HEK293 (cell line): ENCODE measurements at regions not wholly inside any gene's neighbourhood (a gene's known extent, or its start where the extent isn't known, plus 50 kb on each side); places are given as distances from the start of the nearest gene placed in this dataset.

Source experiments
- ATF2 ChIP-seq: fragments of 450-650 bp; formaldehyde crosslinking; IDR thresholded peaks from 2 replicates; pipeline ENCODE4 v1.5.1; 2016; ENCODE audit warnings: missing biosample characterization, missing genetic modification characterization, low read depth
- KLF10 ChIP-seq: fragments of 450-650 bp; IDR thresholded peaks from 2 replicates; pipeline ENCODE4 v1.5.1; 2018; ENCODE audit warnings: missing biosample characterization, mild to moderate bottlenecking, missing genetic modification characterization
- YY1 ChIP-seq: fragments of 450-650 bp; formaldehyde crosslinking; IDR thresholded peaks from 2 replicates; pipeline ENCODE4 v1.5.1; 2018; ENCODE audit warnings: missing biosample characterization, missing genetic modification characterization
- ZBTB26 ChIP-seq: fragments of 450-650 bp; formaldehyde crosslinking; optimal IDR thresholded peaks from 2 replicates; pipeline ENCODE3; 2016; ENCODE audit warnings: missing biosample characterization, mild to moderate bottlenecking, missing genetic modification characterization
- ZNF121 ChIP-seq: fragments of 450-650 bp; formaldehyde crosslinking; IDR thresholded peaks from 2 replicates; pipeline ENCODE4 v1.5.1; 2016; ENCODE audit warnings: missing biosample characterization, missing genetic modification characterization
- ZNF184 ChIP-seq: fragments of 450-650 bp; IDR thresholded peaks from 2 replicates; pipeline ENCODE4 v1.5.1; 2018; ENCODE audit warnings: missing biosample characterization, mild to moderate bottlenecking, missing genetic modification characterization
- ZNF292 ChIP-seq: fragments of 450-650 bp; formaldehyde crosslinking; IDR thresholded peaks from 2 replicates; pipeline ENCODE4 v1.5.1; 2016; ENCODE audit warnings: low read depth, missing biosample characterization, missing genetic modification characterization, borderline replicate concordance
- ZNF510 ChIP-seq: fragments of 450-650 bp; formaldehyde crosslinking; IDR thresholded peaks from 2 replicates; pipeline ENCODE4 v1.5.1; 2018; ENCODE audit warnings: mild to moderate bottlenecking, missing genetic modification characterization, missing biosample characterization; ENCODE audit not compliant: insufficient replicate concordance
- ZNF530 ChIP-seq: fragments of 450-650 bp; formaldehyde crosslinking; IDR thresholded peaks from 2 replicates; pipeline ENCODE4 v1.5.1; 2016; ENCODE audit warnings: low read depth, missing biosample characterization, missing genetic modification characterization
- ZNF747 ChIP-seq: fragments of 450-650 bp; formaldehyde crosslinking; IDR thresholded peaks from 2 replicates; pipeline ENCODE4 v1.5.1; 2016; ENCODE audit warnings: missing biosample characterization, missing genetic modification characterization
- TF ChIP-seq, protein P1 (sequence below): fragments of 450-650 bp; formaldehyde crosslinking; IDR thresholded peaks from 2 replicates; pipeline ENCODE4 v1.5.1; 2016; ENCODE audit warnings: missing biosample characterization, missing genetic modification characterization
- TF ChIP-seq, protein P2 (sequence below): fragments of 450-650 bp; formaldehyde crosslinking; IDR thresholded peaks from 2 replicates; pipeline ENCODE4 v1.5.1; 2016; ENCODE audit warnings: missing biosample characterization, missing genetic modification characterization

DNA sequence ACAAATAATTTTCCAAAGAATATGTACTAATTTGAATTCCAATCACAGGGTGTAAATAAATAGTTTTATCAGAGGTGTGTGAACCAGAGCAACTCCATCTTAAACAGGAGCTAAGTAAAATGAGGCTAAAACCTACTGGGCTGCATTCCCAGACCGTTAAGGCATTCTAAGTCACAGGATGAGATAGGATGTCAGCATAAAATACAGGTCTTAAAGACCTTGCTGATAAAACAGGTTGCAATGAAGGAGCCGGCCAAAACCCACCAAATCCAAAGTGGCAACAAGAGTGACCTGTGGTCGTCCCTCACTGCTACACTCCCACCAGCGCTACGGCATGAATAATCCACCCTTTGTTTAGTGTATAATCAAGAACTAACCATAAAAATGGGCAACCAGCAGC, 291.7 kb upstream of the SEMA3D start:
- TF ChIP-seq, protein P1, sequence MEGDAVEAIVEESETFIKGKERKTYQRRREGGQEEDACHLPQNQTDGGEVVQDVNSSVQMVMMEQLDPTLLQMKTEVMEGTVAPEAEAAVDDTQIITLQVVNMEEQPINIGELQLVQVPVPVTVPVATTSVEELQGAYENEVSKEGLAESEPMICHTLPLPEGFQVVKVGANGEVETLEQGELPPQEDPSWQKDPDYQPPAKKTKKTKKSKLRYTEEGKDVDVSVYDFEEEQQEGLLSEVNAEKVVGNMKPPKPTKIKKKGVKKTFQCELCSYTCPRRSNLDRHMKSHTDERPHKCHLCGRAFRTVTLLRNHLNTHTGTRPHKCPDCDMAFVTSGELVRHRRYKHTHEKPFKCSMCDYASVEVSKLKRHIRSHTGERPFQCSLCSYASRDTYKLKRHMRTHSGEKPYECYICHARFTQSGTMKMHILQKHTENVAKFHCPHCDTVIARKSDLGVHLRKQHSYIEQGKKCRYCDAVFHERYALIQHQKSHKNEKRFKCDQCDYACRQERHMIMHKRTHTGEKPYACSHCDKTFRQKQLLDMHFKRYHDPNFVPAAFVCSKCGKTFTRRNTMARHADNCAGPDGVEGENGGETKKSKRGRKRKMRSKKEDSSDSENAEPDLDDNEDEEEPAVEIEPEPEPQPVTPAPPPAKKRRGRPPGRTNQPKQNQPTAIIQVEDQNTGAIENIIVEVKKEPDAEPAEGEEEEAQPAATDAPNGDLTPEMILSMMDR (tag by site-specific recombination), result no peak
- TF ChIP-seq ZNF510 (tag by site-specific recombination), result no peak
- no peak for TF ChIP-seq ZNF530 (tag by site-specific recombination)
- TF ChIP-seq ATF2, result no peak
- TF ChIP-seq KLF10 (tag by site-specific recombination), result no peak
- no peak for TF ChIP-seq ZNF292 (tag by site-specific recombination)
- no peak for TF ChIP-seq YY1 (tag by site-specific recombination)
- TF ChIP-seq ZNF121, result no peak
- TF ChIP-seq, protein P2, sequence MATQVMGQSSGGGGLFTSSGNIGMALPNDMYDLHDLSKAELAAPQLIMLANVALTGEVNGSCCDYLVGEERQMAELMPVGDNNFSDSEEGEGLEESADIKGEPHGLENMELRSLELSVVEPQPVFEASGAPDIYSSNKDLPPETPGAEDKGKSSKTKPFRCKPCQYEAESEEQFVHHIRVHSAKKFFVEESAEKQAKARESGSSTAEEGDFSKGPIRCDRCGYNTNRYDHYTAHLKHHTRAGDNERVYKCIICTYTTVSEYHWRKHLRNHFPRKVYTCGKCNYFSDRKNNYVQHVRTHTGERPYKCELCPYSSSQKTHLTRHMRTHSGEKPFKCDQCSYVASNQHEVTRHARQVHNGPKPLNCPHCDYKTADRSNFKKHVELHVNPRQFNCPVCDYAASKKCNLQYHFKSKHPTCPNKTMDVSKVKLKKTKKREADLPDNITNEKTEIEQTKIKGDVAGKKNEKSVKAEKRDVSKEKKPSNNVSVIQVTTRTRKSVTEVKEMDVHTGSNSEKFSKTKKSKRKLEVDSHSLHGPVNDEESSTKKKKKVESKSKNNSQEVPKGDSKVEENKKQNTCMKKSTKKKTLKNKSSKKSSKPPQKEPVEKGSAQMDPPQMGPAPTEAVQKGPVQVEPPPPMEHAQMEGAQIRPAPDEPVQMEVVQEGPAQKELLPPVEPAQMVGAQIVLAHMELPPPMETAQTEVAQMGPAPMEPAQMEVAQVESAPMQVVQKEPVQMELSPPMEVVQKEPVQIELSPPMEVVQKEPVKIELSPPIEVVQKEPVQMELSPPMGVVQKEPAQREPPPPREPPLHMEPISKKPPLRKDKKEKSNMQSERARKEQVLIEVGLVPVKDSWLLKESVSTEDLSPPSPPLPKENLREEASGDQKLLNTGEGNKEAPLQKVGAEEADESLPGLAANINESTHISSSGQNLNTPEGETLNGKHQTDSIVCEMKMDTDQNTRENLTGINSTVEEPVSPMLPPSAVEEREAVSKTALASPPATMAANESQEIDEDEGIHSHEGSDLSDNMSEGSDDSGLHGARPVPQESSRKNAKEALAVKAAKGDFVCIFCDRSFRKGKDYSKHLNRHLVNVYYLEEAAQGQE (tag by site-specific recombination), result no peak
- no peak for TF ChIP-seq ZNF184 (tag by site-specific recombination)
- TF ChIP-seq ZNF747 (tag by site-specific recombination), result no peak
- no peak for TF ChIP-seq ZBTB26 (tag by site-specific recombination)
